Testis (tissue), 2 donors: ENCODE measurements at regions not wholly inside any gene's neighbourhood (a gene's known extent, or its start where the extent isn't known, plus 50 kb on each side); places are given as distances from the start of the nearest gene placed in this dataset.

Experiments
- CTCF ChIP-seq, 3 experiments: fragments of 450-650 bp in 2 of 3; fragments of 200-600 bp in 1 of 3; sonication (generic) in 1 of 3; IDR thresholded peaks; one replicate each; pipeline ENCODE4 v1.5.1; 2016 to 2019; ENCODE audit warnings: antibody characterized with exemption in 3 of 3, mild to moderate bottlenecking in 2 of 3, moderate library complexity in 1 of 3
- POLR2A ChIP-seq: fragments of 450-650 bp; IDR thresholded peaks from one replicate; pipeline ENCODE4 v1.6.1; 2017; ENCODE audit warnings: antibody characterized with exemption, mild to moderate bottlenecking, moderate library complexity

- TF ChIP-seq POLR2A, result no peak
- no peak for TF ChIP-seq CTCF (IDR thresholded peaks at IDR 0.05)
Measured at GRCh38 chr7:108667216-108667615, 97.5 kb downstream of the DNAJB9 start.
